SK-N-MC (cell line): ENCODE measurements at regions not wholly inside any gene's neighbourhood (a gene's known extent, or its start where the extent isn't known, plus 50 kb on each side); places are given as distances from the start of the nearest gene placed in this dataset.

ENCODE experiments used
- EZH2 ChIP-seq: fragments of 200-600 bp; sonication (generic); IDR thresholded peaks from one replicate; pipeline ENCODE4 v1.6.1; 2017; ENCODE audit warnings: antibody characterized with exemption
- FOXP2 ChIP-seq: optimal IDR thresholded peaks from 2 replicates; pipeline ENCODE3; 2011; ENCODE audit warnings: mild to moderate bottlenecking, moderate library complexity; ENCODE audit not compliant: insufficient read depth; ENCODE audit errors: extremely low read length, control extremely low read depth
- POLR2AphosphoS5 ChIP-seq: IDR thresholded peaks from 2 replicates; pipeline ENCODE4 v1.6.1; 2012; ENCODE audit warnings: mild to moderate bottlenecking, low read depth, low read length, borderline replicate concordance

- no peak for TF ChIP-seq EZH2
- no peak for TF ChIP-seq POLR2AphosphoS5
- TF ChIP-seq FOXP2, result no peak
Measured at GRCh38 chr2:164052006-164052405, 316.2 kb upstream of the FIGN start.
